Fibroblast of skin of right biceps (primary cell): ENCODE measurements at regions not wholly inside any gene's neighbourhood (a gene's known extent, or its start where the extent isn't known, plus 50 kb on each side); places are given as distances from the start of the nearest gene placed in this dataset.

ENCODE experiments used
- DNase-seq: peaks from one replicate; pipeline ENCODE4 v3.0.0-alpha.2; 2013

- DNase-seq: no peak
Observed at GRCh38 chr4:84441758-84442377, 57.2 kb downstream of the NKX6-1 start.

GRCh38 chr4:84439996-84440395 lies 59.1 kb downstream of the NKX6-1 start:
- DNase-seq: no peak

GRCh38 chr4:84436812-84437211 lies 62.3 kb downstream of the NKX6-1 start:
- no peak for DNase-seq

GRCh38 chr4:84434344-84434743 lies 64.7 kb downstream of the NKX6-1 start:
- DNase-seq: no peak

GRCh38 chr4:84433633-84434222 lies 65.4 kb downstream of the NKX6-1 start:
- no peak for DNase-seq

GRCh38 chr4:84432713-84433112 lies 66.4 kb downstream of the NKX6-1 start:
- DNase-seq: no peak

- DNase-seq: no peak
Observed at GRCh38 chr4:84420608-84421007, 78.5 kb downstream of the NKX6-1 start.

- no peak for DNase-seq
Observed at GRCh38 chr4:84419201-84419600, 79.9 kb downstream of the NKX6-1 start.

- DNase-seq: no peak
Observed at GRCh38 chr4:84417997-84418709, 80.9 kb downstream of the NKX6-1 start.

GRCh38 chr4:84413976-84414375 lies 85.1 kb downstream of the NKX6-1 start:
- DNase-seq: no peak

- DNase-seq: no peak
Observed at GRCh38 chr4:84413480-84413879, 85.6 kb downstream of the NKX6-1 start.

GRCh38 chr4:84412062-84412461 lies 87.0 kb downstream of the NKX6-1 start:
- no peak for DNase-seq

- no peak for DNase-seq
Observed at GRCh38 chr4:84407554-84408407, 91.3 kb downstream of the NKX6-1 start.

- peak; percentile 55 for DNase-seq
Observed at GRCh38 chr4:84403656-84404055, 95.4 kb downstream of the NKX6-1 start.

GRCh38 chr4:84401701-84402306 lies 97.3 kb downstream of the NKX6-1 start:
- DNase-seq: peak; percentile 5

- DNase-seq: peak; percentile 5
Observed at GRCh38 chr4:84394386-84394785, 104.7 kb downstream of the NKX6-1 start.

GRCh38 chr4:84392951-84393590 lies 106.0 kb downstream of the NKX6-1 start:
- DNase-seq: no peak

- peak; percentile 69 for DNase-seq
Observed at GRCh38 chr4:84389406-84389805, 109.7 kb downstream of the NKX6-1 start.

- DNase-seq: no peak
Observed at GRCh38 chr4:84385203-84385602, 113.9 kb downstream of the NKX6-1 start.

GRCh38 chr4:84384801-84385200 lies 114.3 kb downstream of the NKX6-1 start:
- DNase-seq: no peak

GRCh38 chr4:84381759-84382158 lies 117.3 kb downstream of the NKX6-1 start:
- no peak for DNase-seq

GRCh38 chr4:84379917-84380641 lies 119.0 kb downstream of the NKX6-1 start:
- peak; percentile 88 for DNase-seq
